GM18907 (cell line): ENCODE measurements at regions not wholly inside any gene's neighbourhood (a gene's known extent, or its start where the extent isn't known, plus 50 kb on each side); places are given as distances from the start of the nearest gene placed in this dataset.

Source experiments
- ATAC-seq: cut with Tn5 transposase; IDR thresholded peaks from one replicate; pipeline ENCODE4 v1.9.1; 2021; ENCODE audit warnings: mild to moderate bottlenecking, moderate library complexity; ENCODE audit not compliant: unreplicated experiment

- no peak for ATAC-seq
These were observed 61.9 kb upstream of the TAB3 start for GRCh38 chrX:30951003-30951402.

DNA sequence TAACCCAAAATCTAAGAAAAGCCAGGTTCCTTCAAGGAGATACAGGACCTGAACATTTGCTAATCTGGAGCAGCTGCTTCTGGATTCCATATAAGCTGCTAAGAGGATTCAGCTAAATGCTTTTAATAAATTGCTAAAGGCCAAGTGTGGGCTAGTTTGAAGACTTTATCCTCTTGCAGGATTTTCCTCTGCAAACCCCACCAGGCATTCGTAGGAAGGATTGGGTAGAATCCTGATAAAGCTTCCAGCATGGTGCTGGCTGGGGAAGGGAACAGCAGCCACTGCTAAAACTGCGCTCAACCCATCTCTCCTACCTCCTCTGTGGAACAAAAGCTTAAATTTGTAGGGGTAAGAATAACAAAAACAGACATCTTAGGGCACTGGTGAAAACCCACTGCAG is 61.3 kb upstream of the TAB3 start:
- no peak for ATAC-seq

GRCh38 chrX:30949554-30949953 is 60.5 kb upstream of the TAB3 start:
- ATAC-seq = no peak

- no peak for ATAC-seq
These were observed 59.6 kb upstream of the TAB3 start for GRCh38 chrX:30948626-30949025.

DNA sequence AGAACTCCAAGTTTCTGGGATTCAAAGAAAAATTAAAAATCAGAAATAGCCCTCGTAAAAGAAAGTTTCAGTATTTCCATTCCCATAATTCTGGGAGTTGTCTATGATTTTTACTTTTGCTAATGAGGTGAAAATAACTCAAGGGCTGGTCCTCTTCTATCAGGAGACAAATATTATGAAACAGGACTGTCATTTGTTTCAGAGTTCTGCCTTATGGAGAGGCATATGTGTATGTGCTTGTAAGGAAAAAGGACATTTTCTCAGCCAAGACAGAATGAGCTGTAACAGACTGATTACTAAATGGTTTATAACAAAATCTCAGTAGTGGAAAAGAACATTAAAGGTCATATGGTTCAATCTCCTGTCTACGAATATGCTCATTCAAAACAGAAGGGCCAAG is 59.0 kb upstream of the TAB3 start:
- ATAC-seq = no peak

DNA sequence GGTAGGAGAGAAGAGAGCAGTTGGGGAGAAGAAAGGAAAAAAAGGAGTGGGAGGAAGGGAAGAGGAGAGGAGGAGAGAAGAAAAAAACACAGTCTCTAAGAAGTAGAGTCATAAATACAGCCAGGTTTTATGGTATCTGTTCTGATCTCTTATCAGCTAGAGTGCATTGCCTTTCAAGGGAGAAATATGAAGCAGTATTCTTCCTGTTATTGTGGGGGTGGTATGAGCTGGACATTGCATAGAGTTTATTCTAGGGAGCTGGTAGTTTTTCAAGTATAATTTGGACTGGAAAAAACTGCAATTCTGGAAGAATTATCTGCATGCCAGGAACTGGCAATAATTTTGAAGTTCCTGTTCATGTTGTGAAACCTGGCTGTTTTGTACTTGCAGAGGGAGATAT is 54.9 kb upstream of the TAB3 start:
- no peak for ATAC-seq

DNA sequence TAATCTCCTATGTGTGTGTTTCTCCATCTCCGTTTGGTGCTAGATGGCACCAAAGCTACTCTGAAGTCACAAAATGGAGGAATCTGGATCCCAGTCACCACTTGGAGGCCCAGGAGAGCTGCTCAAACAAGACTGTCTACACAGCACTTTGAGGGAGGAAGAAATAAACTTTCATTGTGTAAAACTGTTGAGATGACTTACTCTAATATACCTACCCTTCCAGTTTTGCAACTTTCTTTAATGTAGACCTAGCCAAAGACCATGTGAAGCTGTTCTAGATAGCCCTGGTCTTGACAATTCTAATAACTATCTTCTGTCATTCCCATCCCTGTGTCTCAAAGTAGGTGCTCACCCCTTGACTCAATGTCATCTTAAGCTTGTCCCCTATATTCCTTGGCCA is 52.8 kb upstream of the TAB3 start:
- no peak for ATAC-seq

- no peak for ATAC-seq
These were observed 50.9 kb upstream of the TAB3 start for GRCh38 chrX:30939928-30940327.
